WTC11 (cell line): ENCODE measurements at regions not wholly inside any gene's neighbourhood (a gene's known extent, or its start where the extent isn't known, plus 50 kb on each side); places are given as distances from the start of the nearest gene placed in this dataset.
A peak's percentile ranks its signal among the peaks of the same experiment; 100 is the strongest.

Source experiments
- ATAC-seq: fragments of 200-7000 bp; cut with Tn5 transposase; 2 replicates; pipeline ENCODE4 v1.10.0; 2021; ENCODE audit warnings: mild to moderate bottlenecking, moderate library complexity
- CTCF ChIA-PET: fragments of 300-600 bp; sonication (Branson Sonifier 250); formaldehyde crosslinking; loops from one replicate; lab custom pipeline; 2021; ENCODE audit warnings: antibody characterized with exemption; lab: Charles Lee
- POLR2A ChIA-PET: fragments of 350-600 bp; sonication (Branson Sonifier 250); formaldehyde crosslinking; loops from one replicate; lab custom pipeline; 2021; ENCODE audit warnings: antibody characterized with exemption; lab: Charles Lee
- DNase-seq: peaks from one replicate; pipeline ENCODE4 v3.0.0; 2021; ENCODE audit warnings: low spot score
- H3K27ac Mint-ChIP-seq: 2 replicates; pipeline ENCODE4 v1.8.0; 2021; ENCODE audit warnings: mixed read lengths
- H3K27me3 Mint-ChIP-seq: 2 replicates; pipeline ENCODE4 v1.8.0; 2021; ENCODE audit warnings: low read depth, mild to moderate bottlenecking, moderate library complexity, mixed read lengths
- H3K36me3 Mint-ChIP-seq: 2 replicates; pipeline ENCODE4 v1.8.0; 2021; ENCODE audit warnings: mixed read lengths
- H3K4me1 Mint-ChIP-seq: 2 replicates; pipeline ENCODE4 v1.8.0; 2022; ENCODE audit warnings: mixed read lengths
- H3K4me3 Mint-ChIP-seq: 2 replicates; pipeline ENCODE4 v1.8.0; 2021; ENCODE audit warnings: mild to moderate bottlenecking, moderate library complexity, mixed read lengths
- H3K9me3 Mint-ChIP-seq: 2 replicates; pipeline ENCODE4 v1.8.0; 2021; ENCODE audit warnings: mixed read lengths
- AFF4 ChIP-seq: sonication (generic); formaldehyde crosslinking; IDR thresholded peaks from 2 replicates; pipeline ENCODE4 v1.8.1; 2023; ENCODE audit warnings: mild to moderate bottlenecking, missing genetic modification reagents, borderline replicate concordance
- ARID4B ChIP-seq: sonication (generic); formaldehyde crosslinking; IDR thresholded peaks from 2 replicates; pipeline ENCODE4 v1.8.0; 2023; ENCODE audit warnings: missing genetic modification reagents, mild to moderate bottlenecking, borderline replicate concordance
- CBFB ChIP-seq: sonication (generic); formaldehyde crosslinking; IDR thresholded peaks from 2 replicates; pipeline ENCODE4 v1.8.1; 2022; ENCODE audit warnings: mild to moderate bottlenecking, low read depth, missing genetic modification reagents
- EMX1 ChIP-seq: fragments of 250-450 bp; sonication (Bioruptor Pico); IDR thresholded peaks from 2 replicates; pipeline ENCODE4 v1.8.0; 2021; ENCODE audit warnings: mild to moderate bottlenecking
- ETV6 ChIP-seq: sonication (generic); formaldehyde crosslinking; IDR thresholded peaks from 2 replicates; pipeline ENCODE4 v1.8.1; 2022; ENCODE audit warnings: mild to moderate bottlenecking, missing genetic modification reagents
- FOXP4 ChIP-seq: sonication (generic); formaldehyde crosslinking; IDR thresholded peaks from 2 replicates; pipeline ENCODE4 v1.8.0; 2022; ENCODE audit warnings: mild to moderate bottlenecking, missing genetic modification reagents
- GTF2I ChIP-seq: fragments of 250-450 bp; sonication (Bioruptor Pico); conservative IDR thresholded peaks from 2 replicates; pipeline ENCODE4 v1.4.0; 2021; ENCODE audit warnings: mild to moderate bottlenecking
- JUN ChIP-seq: sonication (generic); formaldehyde crosslinking; IDR thresholded peaks from 2 replicates; pipeline ENCODE4 v1.8.0; 2023; ENCODE audit warnings: mild to moderate bottlenecking, missing genetic modification reagents
- KAT7 ChIP-seq: sonication (generic); formaldehyde crosslinking; IDR thresholded peaks from 2 replicates; pipeline ENCODE4 v1.8.1; 2023; ENCODE audit warnings: missing genetic modification reagents, mild to moderate bottlenecking, borderline replicate concordance
- MAX ChIP-seq: sonication (generic); formaldehyde crosslinking; IDR thresholded peaks from 2 replicates; pipeline ENCODE4 v1.8.0; 2022; ENCODE audit warnings: mild to moderate bottlenecking, missing genetic modification reagents
- MLX ChIP-seq: sonication (generic); formaldehyde crosslinking; IDR thresholded peaks from 2 replicates; pipeline ENCODE4 v1.8.1; 2023; ENCODE audit warnings: mild to moderate bottlenecking, missing genetic modification reagents, moderate library complexity
- MXD4 ChIP-seq: fragments of 250-450 bp; sonication (Bioruptor Pico); IDR thresholded peaks from 2 replicates; pipeline ENCODE4 v1.8.0; 2021; ENCODE audit warnings: mild to moderate bottlenecking, moderate library complexity, borderline replicate concordance
- NR2C2 ChIP-seq: sonication (generic); formaldehyde crosslinking; IDR thresholded peaks from 2 replicates; pipeline ENCODE4 v1.8.0; 2022; ENCODE audit warnings: mild to moderate bottlenecking, missing genetic modification reagents
- OVOL2 ChIP-seq: fragments of 250-450 bp; sonication (Bioruptor Pico); IDR thresholded peaks from 2 replicates; pipeline ENCODE4 v1.9.0; 2021; ENCODE audit warnings: mild to moderate bottlenecking, borderline replicate concordance
- SMAD3 ChIP-seq: sonication (generic); formaldehyde crosslinking; IDR thresholded peaks from 2 replicates; pipeline ENCODE4 v1.8.0; 2022; ENCODE audit warnings: missing genetic modification reagents, mild to moderate bottlenecking, borderline replicate concordance
- TCF7 ChIP-seq: sonication (generic); formaldehyde crosslinking; IDR thresholded peaks from 2 replicates; pipeline ENCODE4 v1.8.0; 2022; ENCODE audit warnings: mild to moderate bottlenecking, low read depth, missing genetic modification reagents, moderate library complexity
- TEAD1 ChIP-seq: sonication (generic); formaldehyde crosslinking; IDR thresholded peaks from 2 replicates; pipeline ENCODE4 v1.8.0; 2022; ENCODE audit warnings: mild to moderate bottlenecking, missing genetic modification reagents
- TP53 ChIP-seq: sonication (generic); formaldehyde crosslinking; IDR thresholded peaks from 2 replicates; pipeline ENCODE4 v1.8.1; 2023; ENCODE audit warnings: mild to moderate bottlenecking, missing genetic modification reagents
- ZBTB43 ChIP-seq: sonication (generic); formaldehyde crosslinking; IDR thresholded peaks from 2 replicates; pipeline ENCODE4 v1.8.1; 2023; ENCODE audit warnings: mild to moderate bottlenecking, missing genetic modification reagents
- ZNF423 ChIP-seq: fragments of 250-450 bp; sonication (Bioruptor Pico); IDR thresholded peaks from 2 replicates; pipeline ENCODE4 v2.1.2; 2022; ENCODE audit warnings: mild to moderate bottlenecking, moderate library complexity
- ZNF671 ChIP-seq: fragments of 250-450 bp; sonication (Bioruptor Pico); IDR thresholded peaks from 2 replicates; pipeline ENCODE4 v1.8.0; 2021; ENCODE audit warnings: mild to moderate bottlenecking

GRCh38 chrX:40395102-40395501, 185.7 kb upstream of the ATP6AP2 start (continued):
- no peak for TF ChIP-seq ZNF423 (CRISPR knock-in tag)
- no peak for TF ChIP-seq TCF7 (CRISPR knock-in tag)
- no peak for TF ChIP-seq GTF2I (CRISPR knock-in tag)
- TF ChIP-seq ZNF671 (CRISPR knock-in tag) = no peak
- no peak for TF ChIP-seq TEAD1 (CRISPR knock-in tag)
- TF ChIP-seq FOXP4 = no peak
- no peak for TF ChIP-seq ARID4B (CRISPR knock-in tag)
- TF ChIP-seq TP53 (CRISPR knock-in tag) = no peak

- no peak for TF ChIP-seq MXD4 (CRISPR knock-in tag)
- Mint-ChIP-seq H3K36me3 (no peaks in the 10 kb centered on the region), H3K9me3 (0 out of 2 replicates have a peak, but pooled peaks cover 6% of the 10 kb centered on the region), H3K4me3 (no peak overlapping the region), H3K27me3 (no peaks in the 10 kb centered on the region; the same call in 1 of the 2 replicates), H3K4me1 (no peaks in the 10 kb centered on the region), H3K27ac (no peak overlapping the region)
- no peak for DNase-seq
- ATAC-seq = no peak
- POLR2A ChIA-PET = no interaction called here
- CTCF ChIA-PET = no interaction called here
Measured at GRCh38 chrX:40394302-40394701, 186.5 kb upstream of the ATP6AP2 start.

GRCh38 chrX:40392599-40392998, 188.2 kb upstream of the ATP6AP2 start:
- ATAC-seq (peak; percentile 76), DNase-seq (no peak)
- CTCF ChIA-PET = interaction anchor here (1.4 kb wide), 1 partner anchor 19 kb away, joined by 10 read pairs; no protein-coding TSS in a partner anchor
- Mint-ChIP-seq H3K36me3 (no peaks in the 10 kb centered on the region), H3K9me3 (0 out of 2 replicates have a peak, but pooled peaks cover 6% of the 10 kb centered on the region), H3K27ac (no peak overlapping the region), H3K27me3 (no peaks in the 10 kb centered on the region; the same call in 1 of the 2 replicates), H3K4me1 (no peaks in the 10 kb centered on the region), H3K4me3 (no peak overlapping the region)
- POLR2A ChIA-PET = no interaction called here
- TF ChIP-seq SMAD3 (CRISPR knock-in tag) (no peak), AFF4 (CRISPR knock-in tag) (no peak), EMX1 (CRISPR knock-in tag) (no peak), ETV6 (no peak), KAT7 (CRISPR knock-in tag) (no peak), GTF2I (CRISPR knock-in tag) (no peak), ZBTB43 (CRISPR knock-in tag) (no peak), JUN (CRISPR knock-in tag) (no peak), MAX (CRISPR knock-in tag) (no peak), MLX (CRISPR knock-in tag) (no peak), CBFB (CRISPR knock-in tag) (no peak), OVOL2 (CRISPR knock-in tag) (no peak), NR2C2 (no peak)
